Smooth muscle cell (in vitro differentiated cells): ENCODE measurements at regions not wholly inside any gene's neighbourhood (a gene's known extent, or its start where the extent isn't known, plus 50 kb on each side); places are given as distances from the start of the nearest gene placed in this dataset.
A peak's percentile ranks its signal among the peaks of the same experiment; 100 is the strongest.

Experiments used
- DNase-seq: peaks from one replicate; lab custom pipeline; 2025; ENCODE audit not compliant: unreplicated experiment; lab: John Stamatoyannopoulos, UW
- H2AFZ ChIP-seq: fragments of 200-600 bp; sonication (generic); 2 replicates; pipeline ENCODE4 v1.6.0; 2016; ENCODE audit warnings: antibody characterized with exemption, low read depth, mild to moderate bottlenecking
- H3F3A ChIP-seq: fragments of 200-600 bp; sonication (generic); 2 replicates; pipeline ENCODE4 v1.6.0; 2017; ENCODE audit warnings: antibody characterized with exemption, low read depth
- H3K27ac ChIP-seq: fragments of 200-600 bp; sonication (generic); 2 replicates; pipeline ENCODE4 v1.5.1; 2016; ENCODE audit warnings: low read depth, mild to moderate bottlenecking
- H3K27me3 ChIP-seq: fragments of 200-600 bp; sonication (generic); 2 replicates; pipeline ENCODE4 v1.6.1; 2016; ENCODE audit warnings: low read depth, mild to moderate bottlenecking
- H3K36me3 ChIP-seq: fragments of 200-600 bp; sonication (generic); 2 replicates; pipeline ENCODE4 v1.5.1; 2016; ENCODE audit warnings: low read depth
- H3K4me1 ChIP-seq: fragments of 200-600 bp; sonication (generic); 2 replicates; pipeline ENCODE4 v1.5.1; 2016; ENCODE audit warnings: low read depth
- H3K4me2 ChIP-seq: fragments of 200-600 bp; sonication (generic); 2 replicates; pipeline ENCODE4 v1.6.0; 2016; ENCODE audit warnings: mild to moderate bottlenecking
- H3K4me3 ChIP-seq: fragments of 200-600 bp; sonication (generic); 2 replicates; pipeline ENCODE4 v1.5.1; 2016; ENCODE audit warnings: mild to moderate bottlenecking
- H3K79me2 ChIP-seq: fragments of 200-600 bp; sonication (generic); 2 replicates; pipeline ENCODE4 v1.6.0; 2016; ENCODE audit warnings: low read depth, mild to moderate bottlenecking
- H3K9ac ChIP-seq: fragments of 200-600 bp; sonication (generic); 2 replicates; pipeline ENCODE4 v1.6.0; 2016; ENCODE audit warnings: low read depth
- H3K9me3 ChIP-seq: fragments of 200-600 bp; sonication (generic); replicated peaks from 2 replicates; pipeline ENCODE4 v1.5.1; 2016; ENCODE audit warnings: low read depth
- H4K20me1 ChIP-seq: fragments of 200-600 bp; sonication (generic); 2 replicates; pipeline ENCODE4 v1.6.0; 2016; ENCODE audit warnings: low read depth
- CTCF ChIP-seq: fragments of 200-600 bp; sonication (generic); IDR thresholded peaks from 2 replicates; pipeline ENCODE4 v1.5.1; 2017; ENCODE audit warnings: borderline replicate concordance, mild to moderate bottlenecking, antibody characterized with exemption; ENCODE audit not compliant: insufficient read depth, poor library complexity, severe bottlenecking
- WGBS: methylation state at CpG from one replicate; pipeline ENCODE4 v1.1.7; 2016; ENCODE audit warnings: low lambda C conversion rate; 5-methylcytosine and 5-hydroxymethylcytosine counted together

GRCh38 chr5:92518318-92518904 lies 1062.6 kb downstream of the NR2F1-AS1 start:
- Histone ChIP-seq H3K36me3 (no peaks in the 10 kb centered on the region), H3K4me3 (no peak overlapping the region), H3K9ac (no peak overlapping the region), H3K4me2 (peak overlapping the region; percentile 66), H3K4me1 (no peaks in the 10 kb centered on the region), H4K20me1 (no peaks in the 10 kb centered on the region), H2AFZ (peak overlapping the region; percentile 77), H3K79me2 (no peaks in the 10 kb centered on the region), H3K9me3 (no peaks in the 10 kb centered on the region), H3K27me3 (no peaks in the 10 kb centered on the region), H3F3A (no peaks in the 10 kb centered on the region), H3K27ac (no peak overlapping the region)
- DNase-seq = no peak
- peak; percentile 51 for TF ChIP-seq CTCF
- 35% methylated on average over 4 of the region's 4 CpGs for WGBS

GRCh38 chr5:92514896-92515295 lies 1066.1 kb downstream of the NR2F1-AS1 start:
- DNase-seq = no peak
- no peaks in the 10 kb centered on the region for H3K4me1 ChIP-seq
- no peaks in the 10 kb centered on the region for H3F3A ChIP-seq
- H3K4me2 ChIP-seq = no peak overlapping the region
- no peaks in the 10 kb centered on the region for H3K27me3 ChIP-seq
- no peaks in the 10 kb centered on the region for H3K9me3 ChIP-seq
- H2AFZ ChIP-seq = no peak overlapping the region
- H3K4me3 ChIP-seq = no peak overlapping the region
- no peaks in the 10 kb centered on the region for H3K36me3 ChIP-seq
- H4K20me1 ChIP-seq = no peaks in the 10 kb centered on the region
- no peak overlapping the region for H3K9ac ChIP-seq
- H3K27ac ChIP-seq = no peak overlapping the region
- TF ChIP-seq CTCF = no peak
- H3K79me2 ChIP-seq = no peaks in the 10 kb centered on the region

GRCh38 chr5:92513067-92513466 lies 1068.0 kb downstream of the NR2F1-AS1 start:
- H4K20me1 ChIP-seq = no peaks in the 10 kb centered on the region
- no peak overlapping the region for H3K4me3 ChIP-seq
- H3K79me2 ChIP-seq = no peaks in the 10 kb centered on the region
- 87% methylated on average over 1 of the region's 1 CpG for WGBS
- no peaks in the 10 kb centered on the region for H3K4me1 ChIP-seq
- H3K27me3 ChIP-seq = no peaks in the 10 kb centered on the region
- DNase-seq = no peak
- no peak overlapping the region for H2AFZ ChIP-seq
- no peak overlapping the region for H3K9ac ChIP-seq
- H3K9me3 ChIP-seq = no peaks in the 10 kb centered on the region
- no peak overlapping the region for H3K27ac ChIP-seq
- no peaks in the 10 kb centered on the region for H3K36me3 ChIP-seq
- H3K4me2 ChIP-seq = no peak overlapping the region
- H3F3A ChIP-seq = no peaks in the 10 kb centered on the region
- TF ChIP-seq CTCF = no peak

GRCh38 chr5:92508271-92508670 lies 1072.7 kb downstream of the NR2F1-AS1 start:
- no peaks in the 10 kb centered on the region for H3K79me2 ChIP-seq
- no peaks in the 10 kb centered on the region for H3K4me1 ChIP-seq
- H3K27me3 ChIP-seq = no peaks in the 10 kb centered on the region
- H3K9me3 ChIP-seq = no peaks in the 10 kb centered on the region
- TF ChIP-seq CTCF = no peak
- no peak overlapping the region for H3K27ac ChIP-seq
- H3K36me3 ChIP-seq = no peaks in the 10 kb centered on the region
- no peaks in the 10 kb centered on the region for H4K20me1 ChIP-seq
- no peaks in the 10 kb centered on the region for H3F3A ChIP-seq
- no peak overlapping the region for H2AFZ ChIP-seq
- H3K4me2 ChIP-seq = no peak overlapping the region
- no peak overlapping the region for H3K4me3 ChIP-seq
- H3K9ac ChIP-seq = no peak overlapping the region
- no peak for DNase-seq
